ENCODE measurements at regions not wholly inside any gene's neighbourhood (a gene's known extent, or its start where the extent isn't known, plus 50 kb on each side); places are given as distances from the start of the nearest gene placed in this dataset.
"Not testable (repeated sequence)": the region's sequence is repeated elsewhere in the genome, so short reads cannot be mapped to it uniquely, and the experiment has no call there.

DNA sequence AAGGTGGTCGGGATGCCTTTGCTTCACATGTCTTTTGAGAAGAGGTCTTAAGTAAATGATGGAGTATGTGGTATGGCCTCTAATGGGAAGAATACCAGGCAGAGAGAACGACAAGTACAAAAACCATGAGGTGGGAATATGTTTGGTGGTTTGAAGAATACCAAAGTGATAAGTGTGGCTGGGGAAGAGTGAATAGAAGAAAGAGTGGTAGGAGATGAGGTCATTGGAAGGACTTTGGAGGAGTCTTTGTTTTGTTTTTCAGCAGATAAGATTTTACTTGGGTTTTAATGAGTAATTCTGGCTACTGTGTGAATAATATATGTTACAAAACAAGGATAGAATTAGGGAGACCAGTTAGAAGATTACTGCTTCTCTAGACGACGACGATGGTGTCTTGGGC is 515.4 kb downstream of the RAB38 start:
- TF ChIP-seq, protein P1, sequence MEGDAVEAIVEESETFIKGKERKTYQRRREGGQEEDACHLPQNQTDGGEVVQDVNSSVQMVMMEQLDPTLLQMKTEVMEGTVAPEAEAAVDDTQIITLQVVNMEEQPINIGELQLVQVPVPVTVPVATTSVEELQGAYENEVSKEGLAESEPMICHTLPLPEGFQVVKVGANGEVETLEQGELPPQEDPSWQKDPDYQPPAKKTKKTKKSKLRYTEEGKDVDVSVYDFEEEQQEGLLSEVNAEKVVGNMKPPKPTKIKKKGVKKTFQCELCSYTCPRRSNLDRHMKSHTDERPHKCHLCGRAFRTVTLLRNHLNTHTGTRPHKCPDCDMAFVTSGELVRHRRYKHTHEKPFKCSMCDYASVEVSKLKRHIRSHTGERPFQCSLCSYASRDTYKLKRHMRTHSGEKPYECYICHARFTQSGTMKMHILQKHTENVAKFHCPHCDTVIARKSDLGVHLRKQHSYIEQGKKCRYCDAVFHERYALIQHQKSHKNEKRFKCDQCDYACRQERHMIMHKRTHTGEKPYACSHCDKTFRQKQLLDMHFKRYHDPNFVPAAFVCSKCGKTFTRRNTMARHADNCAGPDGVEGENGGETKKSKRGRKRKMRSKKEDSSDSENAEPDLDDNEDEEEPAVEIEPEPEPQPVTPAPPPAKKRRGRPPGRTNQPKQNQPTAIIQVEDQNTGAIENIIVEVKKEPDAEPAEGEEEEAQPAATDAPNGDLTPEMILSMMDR (IDR thresholded peaks at IDR 0.05): no peak
- ATAC-seq (ENCODE audit: low FRiP score): no peak

DNA sequence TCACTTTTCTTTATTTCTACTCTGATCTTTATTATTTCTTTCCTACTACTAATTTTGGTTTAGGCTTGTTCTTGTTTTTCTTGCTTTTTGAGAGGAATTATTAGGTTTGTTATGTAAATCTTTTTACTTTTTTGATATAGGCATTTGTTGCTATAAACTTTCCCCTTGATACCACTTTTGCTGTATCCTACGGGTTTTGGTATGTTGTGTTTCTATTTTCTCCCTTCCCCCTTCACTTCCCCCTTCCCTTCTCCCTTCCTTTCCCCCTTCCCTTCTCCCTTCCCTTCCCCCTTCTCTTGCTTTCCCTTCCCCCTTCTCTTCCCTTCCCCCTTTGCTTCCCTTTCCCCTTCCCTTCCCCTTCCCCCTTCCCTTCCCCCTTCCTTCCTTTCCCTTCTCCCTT is 529.6 kb downstream of the RAB38 start:
- ATAC-seq (ENCODE audit: low FRiP score): no peak
- TF ChIP-seq, protein P1 (IDR thresholded peaks at IDR 0.05): no peak
- DNase-seq (ENCODE audit: low spot score): no peak

More for the DNA sequence above, 515.4 kb downstream of the RAB38 start:
- DNase-seq (ENCODE audit: low spot score): no peak

DNA sequence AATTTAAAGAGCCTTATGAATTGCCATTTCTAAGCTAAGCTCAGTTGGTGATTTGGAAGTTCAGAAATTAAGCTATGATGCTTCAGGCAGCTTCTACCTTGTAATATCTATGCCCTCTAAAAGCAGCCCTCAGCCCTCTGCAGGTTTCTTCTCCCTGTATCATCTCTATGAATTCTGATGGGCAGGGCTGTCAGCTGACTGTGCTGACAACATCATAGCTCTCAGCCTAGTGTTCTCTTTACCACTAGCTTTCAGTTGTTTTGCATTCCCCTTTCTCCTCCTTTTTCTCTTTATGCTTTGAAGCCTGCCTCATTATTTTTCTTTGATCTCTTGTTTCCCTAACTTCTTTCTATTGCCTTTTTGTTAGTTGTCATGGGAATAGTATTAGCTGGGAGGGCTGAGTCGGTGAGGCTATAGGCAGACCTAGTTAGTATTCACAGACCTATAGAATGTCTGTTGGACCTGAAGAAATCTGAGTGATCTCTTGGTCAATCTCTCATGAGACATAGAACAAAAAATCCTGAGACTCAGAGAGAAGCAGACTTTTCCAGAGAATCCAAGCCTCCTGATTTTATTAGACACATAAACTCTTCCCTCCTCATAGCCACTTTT is 535.4 kb downstream of the RAB38 start:
- DNase-seq (ENCODE audit: low spot score) (no peak), ATAC-seq (ENCODE audit: low FRiP score) (no peak)
- TF ChIP-seq, protein P1 (IDR thresholded peaks at IDR 0.05): no peak

DNA sequence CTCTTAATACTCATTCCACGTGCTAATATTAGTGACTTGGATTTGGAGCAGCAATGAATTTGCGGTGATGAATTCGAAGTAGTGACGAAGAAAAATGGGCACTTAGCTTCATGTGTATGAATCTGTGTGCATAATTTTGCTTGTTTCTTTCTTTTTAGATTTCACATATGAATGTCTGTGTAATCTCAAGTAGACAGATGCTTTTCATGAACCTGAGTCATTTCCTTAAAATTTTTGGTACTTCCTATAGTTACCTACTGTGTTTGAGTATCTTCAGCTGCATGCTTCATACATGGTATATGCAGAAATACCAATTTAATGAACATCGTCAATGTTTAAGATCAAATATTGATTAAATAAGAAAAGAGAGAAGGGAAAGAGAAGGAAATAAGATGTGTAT is 540.2 kb downstream of the RAB38 start:
- no peak for ATAC-seq (ENCODE audit: low FRiP score)
- DNase-seq (ENCODE audit: low spot score): no peak
- TF ChIP-seq, protein P1 (IDR thresholded peaks at IDR 0.05): no peak

GRCh38 chr11:87634331-87634730 is 540.9 kb downstream of the RAB38 start:
- TF ChIP-seq, protein P1 (IDR thresholded peaks at IDR 0.05): no peak
- no peak for DNase-seq (ENCODE audit: low spot score)
- ATAC-seq (ENCODE audit: low FRiP score): no peak

GRCh38 chr11:87628957-87629356 is 546.3 kb downstream of the RAB38 start:
- no peak for ATAC-seq (ENCODE audit: low FRiP score)
- TF ChIP-seq, protein P1 (IDR thresholded peaks at IDR 0.05): no peak

GRCh38 chr11:87628026-87628580 is 547.1 kb downstream of the RAB38 start:
- no peak for ATAC-seq (ENCODE audit: low FRiP score)
- TF ChIP-seq, protein P1 (IDR thresholded peaks at IDR 0.05): no peak
- DNase-seq (ENCODE audit: low spot score): no peak

More at GRCh38 chr11:87628957-87629356, 546.3 kb downstream of the RAB38 start:
- no peak for DNase-seq (ENCODE audit: low spot score)

DNA sequence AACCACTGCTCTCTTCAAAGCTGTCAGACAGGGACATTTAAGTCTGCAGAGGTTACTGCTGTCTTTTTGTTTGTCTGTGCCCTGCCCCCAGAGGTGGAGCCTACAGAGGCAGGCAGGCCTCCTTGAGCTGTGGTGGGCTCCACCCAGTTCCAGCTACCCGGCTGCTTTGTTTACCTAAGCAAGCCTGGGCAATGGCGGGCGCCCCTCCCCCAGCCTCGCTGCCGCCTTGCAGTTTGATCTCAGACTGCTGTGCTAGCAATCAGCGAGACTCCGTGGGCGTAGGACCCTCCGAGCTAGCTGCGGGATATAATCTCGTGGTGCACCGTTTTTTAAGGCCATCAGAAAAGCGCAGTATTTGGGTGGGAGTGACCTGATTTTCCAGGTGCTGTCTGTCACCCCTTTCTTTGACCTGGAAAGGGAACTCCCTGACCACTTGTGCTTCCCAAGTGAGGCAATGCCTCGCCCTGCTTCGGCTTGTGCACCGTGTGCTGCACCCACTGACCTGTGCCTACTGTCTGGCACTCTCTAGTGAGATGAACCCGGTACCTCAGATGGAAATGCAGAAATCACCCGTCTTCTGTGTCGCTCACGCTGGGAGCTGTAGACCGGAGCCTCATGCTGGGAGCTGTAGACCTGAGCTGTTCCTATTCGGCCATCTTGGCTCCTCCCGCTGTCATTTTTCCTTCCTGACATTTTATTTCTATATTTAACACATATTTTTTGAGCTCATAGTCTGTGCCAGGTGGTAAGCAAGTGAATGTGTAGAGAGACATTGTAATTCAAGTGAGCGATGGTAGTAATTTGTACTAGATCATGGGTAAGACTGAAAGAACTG is 551.5 kb downstream of the RAB38 start:
- ATAC-seq (ENCODE audit: low FRiP score); DNase-seq (ENCODE audit: low spot score): not testable (repeated sequence)
